HG03558 (cell line): ENCODE measurements at regions not wholly inside any gene's neighbourhood (a gene's known extent, or its start where the extent isn't known, plus 50 kb on each side); places are given as distances from the start of the nearest gene placed in this dataset.
"Not testable (repeated sequence)": the region's sequence is repeated elsewhere in the genome, so short reads cannot be mapped to it uniquely, and the experiment has no call there.

Source experiments
- ATAC-seq: cut with Tn5 transposase; IDR thresholded peaks from one replicate; pipeline ENCODE4 v1.9.1; 2021; ENCODE audit warnings: moderate number of reproducible peaks; ENCODE audit not compliant: unreplicated experiment; ENCODE audit errors: extremely low read depth

DNA sequence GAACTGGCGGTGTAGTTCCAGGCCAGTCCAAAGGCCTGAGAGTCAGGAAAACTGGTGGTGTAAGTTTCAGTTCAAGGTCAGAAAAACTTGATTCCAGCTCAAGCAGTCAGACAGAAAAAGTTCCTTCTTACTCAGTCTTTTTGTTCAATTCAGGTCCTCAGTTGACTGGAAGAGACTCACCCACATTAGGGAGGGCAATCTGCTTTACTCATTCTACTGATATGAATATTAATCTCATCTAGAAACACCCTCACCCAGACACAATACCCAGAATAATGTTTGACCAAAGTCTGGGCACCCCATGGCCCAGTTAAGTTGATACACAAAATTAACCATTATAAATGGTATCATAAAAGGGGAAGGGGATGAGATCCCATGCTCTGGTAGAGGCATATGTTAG, 50.1 kb upstream of the LTA4H start:
- no peak for ATAC-seq

DNA sequence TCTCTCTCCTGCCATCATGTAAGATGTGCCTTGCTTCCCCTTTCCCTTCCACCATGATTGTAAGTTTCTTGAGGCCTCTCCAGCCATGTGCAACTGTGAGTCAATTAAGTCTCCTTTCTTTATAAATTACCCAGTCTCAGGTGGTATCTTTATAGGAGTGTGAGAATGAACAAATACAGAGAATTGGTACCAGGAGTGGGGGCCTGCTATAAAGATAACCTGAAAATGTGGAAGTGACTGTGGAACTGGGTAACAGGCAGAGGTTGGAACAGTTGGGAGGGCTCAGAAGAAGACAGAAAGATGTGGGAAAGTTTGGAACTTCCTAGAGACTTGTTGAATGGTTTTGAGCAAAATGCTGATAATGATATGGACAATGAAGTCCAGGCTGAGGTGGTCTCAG, 50.8 kb upstream of the LTA4H start:
- not testable (repeated sequence) for ATAC-seq

DNA sequence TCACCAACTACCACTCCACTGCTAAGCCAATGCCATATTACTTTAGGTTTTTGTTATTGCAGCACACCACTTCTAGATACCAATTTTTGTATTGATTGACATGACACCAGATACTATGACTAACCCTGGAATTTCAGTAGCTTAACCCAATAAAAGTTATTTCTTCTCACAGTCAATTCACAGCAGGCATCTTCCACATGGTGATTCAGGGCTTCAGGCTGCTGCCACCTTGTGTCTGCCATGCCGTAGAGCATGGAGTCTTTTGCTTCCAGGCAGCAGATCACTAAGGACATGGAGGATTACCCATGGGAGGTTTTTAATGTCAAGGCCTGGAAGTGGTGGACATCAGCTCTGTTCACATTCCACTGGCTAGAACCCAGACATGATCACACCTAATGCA, 56.4 kb upstream of the LTA4H start:
- no peak for ATAC-seq

DNA sequence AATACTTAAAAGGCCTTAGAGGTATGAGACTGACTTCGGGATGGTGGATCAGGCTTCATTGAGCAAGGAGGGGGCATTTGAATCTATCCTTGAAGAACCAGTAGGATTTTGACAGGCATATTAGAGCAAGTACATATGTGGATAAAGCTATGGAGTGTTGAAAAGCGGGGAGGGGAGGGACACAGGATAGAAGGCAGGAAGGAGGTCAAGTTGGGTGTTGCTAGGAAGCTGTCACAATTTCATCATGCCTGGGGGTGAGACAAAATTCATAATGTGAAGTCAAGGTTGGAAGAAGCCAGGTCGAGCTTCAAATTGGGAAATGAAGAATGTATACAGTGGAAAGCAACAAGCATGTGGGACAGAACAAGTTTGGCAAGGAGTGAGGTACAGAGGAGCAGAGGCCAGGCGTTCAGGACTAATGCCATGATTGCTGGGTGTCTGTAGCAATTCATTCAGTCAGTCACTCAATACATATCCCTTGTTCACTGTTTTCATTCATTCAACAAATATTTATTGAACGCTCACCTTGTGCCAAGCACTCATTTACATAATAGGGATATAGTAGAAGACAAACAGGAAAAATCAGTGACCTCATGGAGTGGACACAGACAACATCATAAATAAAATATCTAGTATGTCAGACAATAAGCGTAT, 58.3 kb upstream of the LTA4H start:
- no peak for ATAC-seq

DNA sequence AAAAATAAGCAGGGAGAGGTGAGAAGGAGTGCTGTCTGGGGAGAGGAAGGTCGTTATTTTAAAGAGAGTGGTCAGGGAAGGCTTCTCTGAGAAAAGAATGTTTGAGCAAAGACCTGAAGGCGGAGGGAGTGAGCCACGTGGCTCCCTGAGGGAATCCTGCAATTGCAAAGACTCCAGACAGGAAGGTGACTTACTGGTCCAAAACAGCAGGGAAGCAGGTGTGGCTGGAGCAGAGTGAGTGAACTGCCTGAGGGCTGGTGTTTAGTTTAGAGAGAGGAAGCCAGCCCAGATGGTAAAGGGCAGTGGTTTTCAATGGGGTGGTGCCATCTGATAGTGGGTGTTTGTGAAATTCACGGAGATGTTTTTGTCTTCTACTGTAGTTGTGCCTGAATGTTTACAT, 58.8 kb upstream of the LTA4H start:
- ATAC-seq, result no peak

DNA sequence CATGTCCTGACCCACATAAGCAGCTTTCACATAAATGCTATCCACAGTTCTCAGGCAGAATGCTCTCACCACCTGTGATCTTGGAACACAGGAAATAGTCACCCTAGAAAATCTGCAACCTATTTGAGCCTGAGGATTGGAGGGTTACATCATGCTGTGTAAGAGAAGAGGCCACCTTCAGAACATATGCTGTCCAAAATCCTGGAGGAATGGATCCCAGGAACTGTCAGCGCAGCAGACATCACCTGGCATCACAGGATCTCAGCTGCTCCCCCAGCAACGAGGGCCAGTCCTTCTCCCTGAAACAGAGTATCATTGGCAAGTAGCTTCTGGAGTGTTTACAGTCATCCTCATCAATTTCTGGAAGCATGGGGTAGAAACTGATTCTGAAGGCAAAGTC, 63.2 kb upstream of the LTA4H start:
- no peak for ATAC-seq

DNA sequence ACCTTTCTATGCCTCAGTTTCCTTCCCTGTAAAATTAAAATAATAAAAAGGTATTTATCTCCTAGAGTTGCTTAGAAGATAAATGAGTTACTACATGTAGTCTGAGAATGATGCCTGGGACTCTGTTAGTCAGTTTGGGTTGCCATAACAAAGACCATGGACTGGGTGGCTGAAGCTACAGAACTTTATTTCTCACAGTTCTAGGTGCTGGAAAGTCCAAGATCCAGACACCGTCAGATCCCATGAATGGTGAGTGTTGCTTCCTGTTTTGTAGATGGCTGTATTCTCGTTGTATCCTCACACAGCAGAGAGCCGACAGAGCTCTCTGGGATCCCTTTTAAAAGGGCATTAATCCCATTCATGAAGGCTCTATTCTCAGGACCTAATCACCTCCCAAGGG, 64.0 kb upstream of the LTA4H start:
- ATAC-seq, result no peak

DNA sequence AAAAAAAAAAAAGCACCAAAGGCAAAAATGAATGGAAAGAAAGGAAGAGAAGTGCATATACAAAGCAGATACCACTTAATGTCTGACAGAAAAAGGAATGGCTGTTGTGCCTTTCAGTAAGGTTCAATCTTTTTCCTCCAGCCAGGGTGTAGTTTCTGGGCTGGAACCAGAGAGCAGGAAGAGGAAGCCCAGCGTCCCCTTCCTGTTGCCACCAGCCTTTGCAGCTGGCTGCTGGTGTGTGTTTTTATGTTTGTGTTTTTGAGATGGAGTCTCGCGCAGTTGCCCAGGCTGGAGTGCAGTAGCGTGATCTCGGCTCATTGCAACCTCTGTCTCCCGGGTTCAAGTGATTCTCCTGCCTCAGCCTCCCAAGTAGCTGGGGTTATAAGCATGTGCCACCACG, 64.6 kb upstream of the LTA4H start:
- no peak for ATAC-seq

DNA sequence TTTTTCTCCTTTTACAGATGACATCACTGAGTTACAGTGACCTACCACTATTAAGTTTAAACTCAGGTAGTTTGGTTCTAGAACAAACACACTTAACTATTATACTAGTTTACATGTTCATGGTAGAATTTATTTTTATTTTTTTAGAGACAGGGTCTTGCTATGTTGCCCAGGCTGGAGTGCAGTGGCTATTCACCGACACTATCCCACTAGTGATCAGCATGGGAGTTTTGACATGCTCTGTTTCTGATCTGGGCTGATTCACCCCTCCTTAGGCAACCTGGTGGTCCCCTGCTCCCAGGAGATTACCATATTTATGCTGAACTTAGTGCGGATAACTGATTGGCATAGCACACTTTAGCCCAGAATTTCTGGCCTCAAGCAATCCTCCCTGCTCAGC, 66.4 kb upstream of the LTA4H start:
- no peak for ATAC-seq

DNA sequence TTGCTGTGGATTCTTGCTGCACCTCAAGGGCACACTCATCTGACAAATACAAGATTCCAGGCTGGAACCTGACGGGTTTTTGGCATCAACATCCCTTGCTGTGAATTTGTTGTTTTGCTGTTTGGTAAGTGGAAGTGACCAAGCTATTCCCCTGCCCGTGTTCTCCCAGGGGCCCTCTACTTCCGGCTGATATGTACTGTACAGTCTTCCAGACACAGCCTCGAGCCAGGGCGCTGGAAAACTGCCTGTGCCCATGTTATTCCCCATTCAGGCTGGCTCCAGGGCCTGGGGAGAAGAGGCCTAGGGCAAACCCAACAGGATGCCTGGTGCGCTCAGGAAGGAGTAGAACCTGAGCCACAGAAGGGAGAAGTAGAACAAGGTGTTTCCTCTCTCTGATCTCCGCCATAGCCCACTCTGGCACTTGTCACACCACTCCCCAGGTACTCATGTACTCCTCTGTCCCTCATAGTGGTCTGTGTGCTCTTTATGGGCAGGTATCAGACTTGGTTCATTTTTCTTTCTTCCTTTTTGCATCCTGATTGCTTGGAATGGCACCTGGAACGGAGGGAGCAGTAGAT, 67.8 kb upstream of the LTA4H start:
- no peak for ATAC-seq

DNA sequence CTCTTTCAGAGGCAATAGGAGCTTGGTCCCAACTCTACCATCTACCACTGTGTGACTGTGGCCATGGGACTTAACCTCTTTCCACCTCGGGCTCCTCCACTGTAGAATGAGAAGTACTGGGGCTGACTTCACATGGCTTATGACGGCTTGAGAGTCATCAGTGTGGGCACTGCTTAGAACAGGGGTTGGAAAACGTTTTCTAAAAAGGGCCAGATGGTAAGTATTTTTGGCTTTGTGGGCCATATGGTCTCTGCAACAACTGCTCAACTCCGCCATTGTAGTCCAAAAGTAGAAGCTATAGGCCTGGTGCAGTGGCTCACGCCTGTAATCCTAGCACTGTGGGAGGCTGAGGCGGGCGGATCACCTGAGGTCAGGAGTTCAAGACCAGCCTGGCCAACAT, 69.2 kb upstream of the LTA4H start:
- no peak for ATAC-seq

DNA sequence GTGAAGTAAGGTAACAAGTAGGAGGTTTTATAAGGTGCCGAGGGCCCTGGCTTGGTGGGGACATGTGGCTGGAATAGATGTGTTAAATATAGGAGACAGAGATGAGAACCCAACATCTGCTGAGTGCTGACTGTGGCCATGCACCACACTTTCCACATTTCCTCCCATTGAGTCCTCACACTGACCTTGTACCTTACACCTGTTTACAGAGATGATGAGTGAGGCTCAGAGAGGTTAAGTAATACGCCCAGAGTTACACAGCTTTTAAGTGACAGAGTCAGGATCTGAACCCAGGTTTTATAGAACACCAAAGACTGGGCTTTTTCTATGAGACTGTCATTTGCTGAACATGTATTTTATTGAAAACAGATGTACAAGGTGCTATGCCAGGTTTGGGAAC, 70.8 kb upstream of the LTA4H start:
- no peak for ATAC-seq

DNA sequence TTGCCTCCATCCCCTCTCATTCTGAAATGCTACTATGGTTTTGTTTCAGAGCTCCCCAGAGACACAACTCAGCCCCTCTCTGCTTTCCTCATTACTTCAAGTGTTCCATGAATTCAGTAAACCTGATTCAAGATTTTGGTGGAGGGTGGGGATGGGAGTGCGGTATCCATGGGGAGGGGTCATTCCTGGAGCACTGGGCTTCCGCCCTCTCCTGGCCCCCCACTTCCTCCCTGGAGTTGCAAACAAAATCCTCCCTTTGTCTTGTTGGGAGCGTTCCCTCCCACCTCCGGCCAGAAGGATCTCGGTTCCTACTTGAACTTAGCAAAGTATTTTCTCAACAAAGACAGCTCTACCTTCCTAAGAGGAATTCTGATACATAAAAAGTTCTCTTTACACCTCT, 71.8 kb upstream of the LTA4H start:
- ATAC-seq, result no peak

DNA sequence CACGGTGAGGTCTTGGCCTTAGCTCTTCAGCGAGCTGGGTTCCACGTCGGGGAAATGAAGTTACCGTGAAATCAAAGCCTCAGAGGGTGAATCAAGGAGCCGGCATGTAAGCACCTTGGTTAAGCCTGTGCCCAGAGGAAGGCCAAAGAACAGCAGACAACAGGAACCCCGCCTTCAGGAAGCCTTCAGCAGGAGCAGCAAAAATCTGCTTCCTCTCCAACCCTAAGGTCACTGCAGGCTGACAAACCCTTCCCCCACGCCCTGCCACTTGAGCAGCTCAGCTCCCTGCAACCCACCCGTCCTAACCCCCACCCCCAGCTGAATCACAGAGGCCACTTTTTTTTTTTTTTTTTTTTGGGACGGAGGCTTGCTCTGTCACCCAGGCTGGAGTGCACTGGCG, 72.9 kb upstream of the LTA4H start:
- no peak for ATAC-seq

DNA sequence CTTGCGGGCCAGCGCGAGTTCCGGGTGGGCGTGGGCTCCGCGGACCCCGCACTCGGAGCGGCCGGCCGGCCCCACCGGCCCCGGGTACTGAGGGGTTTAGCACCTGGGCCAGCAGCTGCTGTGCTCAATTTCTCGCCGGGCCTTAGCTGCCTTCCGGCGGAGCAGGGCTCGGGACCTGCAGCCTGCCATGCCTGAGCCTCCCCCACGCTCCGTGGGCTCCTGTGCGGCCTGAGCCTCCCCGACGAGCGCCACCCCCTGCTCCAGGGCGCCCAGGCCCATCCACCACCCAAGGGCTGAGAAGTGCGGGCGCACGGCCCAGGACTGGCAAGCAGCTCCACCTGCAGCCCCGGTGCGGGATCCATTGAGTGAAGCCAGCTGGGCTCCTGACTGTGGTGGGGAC, 73.6 kb upstream of the LTA4H start:
- not testable (repeated sequence) for ATAC-seq

DNA sequence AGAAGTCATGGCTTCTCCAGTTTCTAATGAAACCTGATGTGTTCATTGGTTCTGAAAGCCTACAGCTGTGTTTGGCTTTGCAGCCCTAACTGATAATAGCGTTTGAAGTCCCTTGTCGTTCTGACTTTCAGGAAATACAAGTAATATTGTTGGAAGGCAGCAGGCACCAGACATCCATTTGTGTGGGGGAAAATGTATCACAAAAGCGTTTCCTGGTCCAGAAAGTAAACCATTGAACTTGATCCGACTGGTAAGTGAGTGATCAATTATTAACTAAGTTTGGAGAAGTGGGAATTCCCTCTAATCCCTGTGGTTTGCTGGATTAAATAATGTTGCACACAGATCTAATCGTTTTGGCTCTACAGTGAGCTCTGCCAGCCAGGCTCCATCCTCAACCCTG, 77.3 kb upstream of the LTA4H start:
- ATAC-seq, result no peak

DNA sequence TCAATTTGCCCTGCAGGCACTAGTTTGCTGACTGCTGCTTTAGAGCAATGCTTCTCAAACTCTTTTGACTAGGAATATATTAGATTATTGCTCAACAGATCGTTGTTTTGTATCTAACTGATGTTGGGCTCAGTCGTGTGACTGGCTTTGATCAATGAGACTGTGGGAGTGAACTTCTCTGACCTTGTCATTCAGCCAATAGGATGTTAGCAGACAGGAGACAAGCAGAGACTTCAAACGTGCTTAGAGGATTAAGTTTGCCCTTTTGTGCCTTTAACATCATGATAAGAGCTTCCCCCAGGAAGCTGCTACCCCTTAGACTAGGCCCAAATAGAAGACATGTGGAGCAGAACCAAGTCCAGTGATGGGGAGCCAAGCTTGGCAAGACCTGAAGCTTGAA, 76.7 kb upstream of the ELK3 start:
- ATAC-seq, result no peak

DNA sequence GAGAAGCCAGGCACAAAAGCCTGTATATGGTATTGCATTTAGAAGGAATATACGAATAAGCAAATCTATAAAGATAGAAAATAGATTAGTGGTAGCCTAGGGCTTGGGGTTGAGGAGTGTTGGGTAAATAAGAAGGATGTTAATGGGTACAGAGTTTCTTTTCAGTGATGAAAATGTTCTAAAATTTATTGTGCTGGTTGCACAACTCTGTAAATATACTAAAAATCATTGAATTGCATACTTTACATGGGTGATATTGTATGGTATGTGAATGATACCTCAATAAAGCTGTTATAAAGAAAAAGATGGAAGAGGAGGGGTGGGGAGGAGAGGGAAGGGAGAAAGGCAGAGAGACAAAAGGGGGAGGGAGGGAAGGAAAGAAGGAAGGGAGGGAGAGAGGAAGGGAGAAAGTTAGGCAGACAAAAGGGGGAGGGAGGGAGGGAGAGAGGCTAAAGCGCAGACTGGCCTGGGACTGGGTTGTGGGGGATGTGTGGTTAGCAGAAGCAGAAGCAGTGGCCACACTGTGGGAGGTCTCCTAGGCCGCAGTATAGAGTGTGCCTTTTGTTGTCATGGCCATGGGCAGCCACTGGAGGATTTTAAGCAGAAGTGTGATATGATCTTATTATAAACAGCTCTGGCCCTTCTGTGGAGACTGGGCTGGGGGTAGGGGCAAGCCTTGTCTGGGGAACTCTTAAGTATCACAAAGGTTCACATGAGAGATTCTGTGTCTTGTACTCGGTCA, 73.6 kb upstream of the ELK3 start:
- ATAC-seq, result peak; percentile 62

DNA sequence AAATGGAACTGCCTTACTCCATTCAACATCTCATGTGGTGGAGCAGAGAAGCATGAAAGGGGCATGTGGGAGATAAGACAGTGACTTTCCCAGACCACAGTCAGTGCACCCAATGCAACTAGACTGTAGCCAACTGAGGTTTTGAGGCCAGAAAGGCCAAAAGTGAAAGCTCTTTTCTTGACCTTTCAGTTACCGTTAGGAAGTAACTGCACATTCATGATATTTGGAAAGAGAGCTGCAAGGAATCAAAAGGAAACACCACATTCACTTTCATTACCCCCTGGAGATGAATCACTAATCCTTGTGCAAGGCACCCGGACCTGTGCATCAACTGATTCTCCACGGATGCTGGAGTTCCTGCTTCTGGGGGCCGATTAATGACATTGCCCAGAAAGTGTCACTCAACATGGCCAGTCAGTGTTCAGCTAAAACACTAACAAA, 72.9 kb upstream of the ELK3 start:
- no peak for ATAC-seq

DNA sequence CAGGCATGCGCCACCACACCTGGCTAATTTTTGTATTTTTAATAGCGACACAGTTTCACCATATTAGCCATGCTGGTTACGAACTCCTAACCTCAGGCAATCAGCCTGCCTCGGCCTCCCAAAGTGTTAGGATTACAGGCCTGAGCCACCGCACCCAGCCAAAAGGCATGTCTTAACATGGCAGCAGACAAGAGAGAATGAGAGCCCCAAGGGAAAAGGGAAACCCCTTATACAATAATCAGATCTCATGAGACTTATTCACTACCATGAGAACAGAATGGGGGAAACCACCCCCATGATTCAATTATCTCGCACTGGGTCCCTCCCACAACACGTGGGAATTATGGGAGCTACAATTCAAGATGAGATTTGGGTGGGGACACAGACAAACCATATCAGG, 65.9 kb upstream of the ELK3 start:
- ATAC-seq, result not testable (repeated sequence)

DNA sequence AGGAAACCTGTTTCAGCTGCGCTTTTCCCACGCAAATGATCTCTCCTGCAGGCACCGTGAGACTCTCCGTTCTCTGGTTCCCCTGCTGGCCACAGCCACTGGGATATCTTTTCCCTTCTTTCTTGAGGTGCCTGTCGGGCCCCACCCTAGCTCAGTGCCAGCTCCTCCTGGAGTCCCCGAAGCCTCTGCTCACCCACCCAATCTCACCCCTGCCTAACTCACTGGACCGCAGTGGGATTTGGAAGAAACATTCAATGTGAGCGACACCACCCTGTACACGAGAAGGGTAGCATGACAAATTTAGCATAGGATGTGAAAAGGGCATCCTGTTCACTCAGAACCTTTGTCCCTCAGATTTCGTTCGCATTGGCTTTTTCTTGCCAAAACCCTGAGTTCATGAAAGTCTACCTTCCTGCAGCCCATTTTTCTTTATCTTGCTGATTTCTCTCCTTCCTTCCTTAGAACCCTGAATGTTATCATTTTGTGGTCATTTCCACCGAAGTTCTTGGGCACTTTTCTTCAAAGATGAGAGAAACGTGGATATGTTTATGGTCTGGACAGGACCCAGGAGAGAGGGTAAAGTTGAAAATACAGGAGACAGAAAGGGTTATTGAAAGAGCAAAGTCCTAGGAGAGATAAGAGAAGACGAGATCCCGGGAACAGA, 63.6 kb upstream of the ELK3 start:
- no peak for ATAC-seq
